ENCODE measurements at regions not wholly inside any gene's neighbourhood (a gene's known extent, or its start where the extent isn't known, plus 50 kb on each side); places are given as distances from the start of the nearest gene placed in this dataset.

DNA sequence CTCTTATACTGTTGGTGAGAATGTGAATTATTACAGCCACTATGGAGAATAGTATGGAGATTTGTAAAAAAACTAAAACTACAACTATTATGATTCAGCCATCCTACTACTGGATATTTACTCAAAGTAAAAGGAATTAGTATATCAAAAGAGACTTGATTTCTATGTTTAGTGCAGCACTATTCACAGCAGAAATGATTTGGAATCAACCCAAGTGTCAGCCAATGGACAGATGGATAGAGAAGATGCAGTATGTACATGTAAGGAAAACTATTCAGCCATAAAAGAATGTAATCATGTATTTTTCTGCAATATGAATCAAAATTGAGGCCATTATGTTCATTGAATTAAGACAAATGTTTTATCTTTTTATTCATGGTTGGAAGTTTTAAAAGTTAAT lies 1705.5 kb downstream of the SLITRK1 start:
- TF ChIP-seq, protein P1, sequence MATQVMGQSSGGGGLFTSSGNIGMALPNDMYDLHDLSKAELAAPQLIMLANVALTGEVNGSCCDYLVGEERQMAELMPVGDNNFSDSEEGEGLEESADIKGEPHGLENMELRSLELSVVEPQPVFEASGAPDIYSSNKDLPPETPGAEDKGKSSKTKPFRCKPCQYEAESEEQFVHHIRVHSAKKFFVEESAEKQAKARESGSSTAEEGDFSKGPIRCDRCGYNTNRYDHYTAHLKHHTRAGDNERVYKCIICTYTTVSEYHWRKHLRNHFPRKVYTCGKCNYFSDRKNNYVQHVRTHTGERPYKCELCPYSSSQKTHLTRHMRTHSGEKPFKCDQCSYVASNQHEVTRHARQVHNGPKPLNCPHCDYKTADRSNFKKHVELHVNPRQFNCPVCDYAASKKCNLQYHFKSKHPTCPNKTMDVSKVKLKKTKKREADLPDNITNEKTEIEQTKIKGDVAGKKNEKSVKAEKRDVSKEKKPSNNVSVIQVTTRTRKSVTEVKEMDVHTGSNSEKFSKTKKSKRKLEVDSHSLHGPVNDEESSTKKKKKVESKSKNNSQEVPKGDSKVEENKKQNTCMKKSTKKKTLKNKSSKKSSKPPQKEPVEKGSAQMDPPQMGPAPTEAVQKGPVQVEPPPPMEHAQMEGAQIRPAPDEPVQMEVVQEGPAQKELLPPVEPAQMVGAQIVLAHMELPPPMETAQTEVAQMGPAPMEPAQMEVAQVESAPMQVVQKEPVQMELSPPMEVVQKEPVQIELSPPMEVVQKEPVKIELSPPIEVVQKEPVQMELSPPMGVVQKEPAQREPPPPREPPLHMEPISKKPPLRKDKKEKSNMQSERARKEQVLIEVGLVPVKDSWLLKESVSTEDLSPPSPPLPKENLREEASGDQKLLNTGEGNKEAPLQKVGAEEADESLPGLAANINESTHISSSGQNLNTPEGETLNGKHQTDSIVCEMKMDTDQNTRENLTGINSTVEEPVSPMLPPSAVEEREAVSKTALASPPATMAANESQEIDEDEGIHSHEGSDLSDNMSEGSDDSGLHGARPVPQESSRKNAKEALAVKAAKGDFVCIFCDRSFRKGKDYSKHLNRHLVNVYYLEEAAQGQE (IDR thresholded peaks at IDR 0.05) = no peak
- TF ChIP-seq CTCF (IDR thresholded peaks at IDR 0.05; ENCODE audit: low read depth, low read length, missing input control) (no peak), JUND (IDR thresholded peaks at IDR 0.05) (no peak)
- TF ChIP-seq, protein P2, sequence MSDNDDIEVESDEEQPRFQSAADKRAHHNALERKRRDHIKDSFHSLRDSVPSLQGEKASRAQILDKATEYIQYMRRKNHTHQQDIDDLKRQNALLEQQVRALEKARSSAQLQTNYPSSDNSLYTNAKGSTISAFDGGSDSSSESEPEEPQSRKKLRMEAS (IDR thresholded peaks at IDR 0.05) = no peak
